Tongue (tissue), 1 donor: ENCODE measurements at regions not wholly inside any gene's neighbourhood (a gene's known extent, or its start where the extent isn't known, plus 50 kb on each side); places are given as distances from the start of the nearest gene placed in this dataset.

Experiments
- DNase-seq: peaks from one replicate; pipeline ENCODE4 v3.0.0-alpha.2; 2015

DNA sequence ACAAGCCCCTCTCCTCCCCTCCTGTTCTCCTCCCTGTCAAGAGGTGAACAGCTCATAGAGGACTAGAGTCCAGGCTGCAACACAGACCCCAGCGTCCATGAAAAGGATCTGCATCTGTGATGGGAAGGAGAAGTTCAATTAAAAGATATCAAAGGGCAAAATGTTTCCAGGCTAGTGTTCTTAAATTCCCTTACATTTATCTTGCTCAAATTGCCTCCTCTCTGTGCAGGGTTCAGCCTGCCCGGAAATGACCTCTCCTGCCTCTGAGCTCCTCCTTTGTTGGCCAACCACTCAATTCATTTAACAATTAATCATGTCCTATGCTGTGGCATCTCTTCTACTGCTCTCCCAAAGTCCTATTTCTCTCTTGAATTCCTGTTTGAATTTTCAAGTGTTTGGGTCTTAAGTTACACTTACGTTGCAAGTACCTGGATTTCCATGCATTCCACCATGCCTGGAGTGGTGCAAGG lies 105.3 kb downstream of the TSN start:
- no peak for DNase-seq

DNA sequence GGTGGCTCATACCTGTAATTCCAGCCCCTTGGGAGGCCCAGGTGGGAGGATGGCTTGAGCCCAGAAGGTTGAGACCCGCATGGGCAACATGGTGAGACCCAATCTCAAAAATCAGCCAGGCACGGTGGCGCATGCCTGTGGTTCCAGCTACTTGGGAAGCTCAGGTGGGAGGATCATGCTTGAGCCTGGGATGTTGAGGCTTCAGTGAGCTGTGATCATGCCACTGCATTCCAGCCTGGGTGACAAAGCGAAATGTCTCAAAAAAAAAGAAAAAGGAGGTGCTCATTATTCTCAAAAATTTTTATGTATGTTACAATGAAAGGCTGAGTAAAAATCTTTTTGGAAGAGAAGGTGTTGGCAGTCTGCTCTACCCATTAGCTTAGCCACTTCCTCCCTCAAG lies 106.8 kb downstream of the TSN start:
- DNase-seq: no peak

DNA sequence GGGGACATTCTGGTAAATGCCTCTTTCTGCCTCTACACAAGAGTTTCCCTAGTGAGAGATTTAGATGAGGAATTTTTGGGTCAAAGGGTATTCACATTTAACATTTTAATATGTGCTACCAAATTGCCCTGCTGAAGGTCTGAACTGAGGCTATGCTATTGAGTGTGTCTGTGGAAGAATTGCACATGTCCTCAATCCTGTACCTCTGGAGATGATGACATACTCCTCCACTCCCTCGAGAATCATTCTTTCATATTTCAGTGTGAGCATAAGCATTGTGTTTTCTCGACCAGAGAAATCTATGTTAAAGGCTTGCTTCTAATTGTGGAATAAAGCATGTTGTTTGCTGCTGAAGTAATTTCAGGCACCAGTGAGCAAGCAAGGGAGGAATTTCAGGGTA lies 110.5 kb downstream of the TSN start:
- DNase-seq: no peak

DNA sequence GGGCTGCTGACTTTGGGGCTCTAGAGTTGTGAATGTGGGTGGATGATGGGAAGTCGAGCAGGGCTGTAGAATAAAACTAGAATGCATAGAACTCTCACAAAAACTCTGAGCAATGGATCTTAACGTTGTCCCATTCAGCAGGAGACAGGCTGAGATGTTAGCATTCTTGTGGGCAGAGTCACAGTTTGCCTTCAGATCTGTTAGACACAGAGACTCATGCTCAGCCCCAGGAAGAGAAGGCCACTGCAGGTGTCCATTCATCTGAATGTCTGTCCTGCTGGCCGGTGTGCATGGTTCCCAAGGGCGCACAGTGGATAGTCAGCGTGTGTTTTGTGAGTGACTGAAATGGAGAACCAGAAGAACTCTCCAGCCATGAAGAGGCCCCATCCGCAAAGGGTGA lies 111.3 kb downstream of the TSN start:
- DNase-seq: no peak

DNA sequence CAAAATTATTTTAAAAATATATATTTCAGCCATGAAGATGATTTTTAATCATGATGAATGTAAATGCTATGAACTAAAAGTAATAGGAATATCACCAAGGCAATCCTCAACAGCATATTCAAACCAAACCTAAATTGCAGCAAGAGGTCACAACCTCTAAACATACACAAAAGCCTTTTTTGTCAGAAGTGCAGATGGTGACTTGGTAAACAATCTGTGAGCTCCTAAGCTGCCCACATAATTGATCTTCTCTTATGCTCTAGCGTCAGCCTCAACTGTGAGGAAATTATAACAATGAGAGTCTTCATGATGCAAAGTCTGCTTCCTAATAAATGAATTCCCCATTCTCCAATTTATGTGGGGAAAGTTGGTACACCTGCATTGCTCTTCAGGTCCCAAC lies 113.2 kb downstream of the TSN start:
- DNase-seq: no peak

DNA sequence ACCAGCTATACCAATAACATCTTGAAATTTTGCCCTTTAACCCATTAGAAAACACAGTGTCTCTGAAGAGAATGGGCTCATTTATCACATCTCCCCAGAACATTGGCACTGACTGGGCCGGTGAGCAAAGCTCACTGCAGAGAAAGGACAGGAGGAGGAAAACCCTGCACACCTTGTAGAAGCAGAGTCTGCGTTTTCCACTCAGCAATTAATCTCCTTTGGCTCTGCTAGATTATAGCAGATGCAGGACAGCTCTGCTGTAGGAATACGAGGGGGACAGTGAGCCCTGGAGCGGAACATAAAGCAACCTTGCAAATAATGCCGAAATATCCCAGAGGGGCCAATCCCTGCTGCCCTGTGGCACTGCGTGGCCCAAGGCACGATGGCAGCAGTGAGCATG lies 113.9 kb downstream of the TSN start:
- DNase-seq: no peak

DNA sequence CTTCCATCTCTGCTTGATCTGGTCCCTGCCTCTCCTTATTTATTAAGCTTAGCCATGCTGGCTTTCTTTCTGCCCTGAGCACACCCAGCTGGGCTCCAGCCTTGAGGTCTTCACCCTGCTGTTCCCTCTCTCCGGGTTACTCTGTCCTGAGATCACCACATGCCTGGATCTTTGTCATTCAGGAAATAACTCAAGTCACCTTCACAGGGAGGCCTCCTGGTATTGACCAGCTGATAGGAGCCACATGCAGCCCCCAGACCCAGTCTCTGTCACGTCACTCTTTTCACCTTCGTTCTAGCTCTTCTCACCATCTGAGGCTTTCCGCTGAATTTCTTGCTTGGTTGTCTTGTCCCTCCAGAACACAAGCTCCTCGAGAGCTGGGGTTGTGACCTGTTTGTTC lies 114.4 kb downstream of the TSN start:
- DNase-seq: no peak

DNA sequence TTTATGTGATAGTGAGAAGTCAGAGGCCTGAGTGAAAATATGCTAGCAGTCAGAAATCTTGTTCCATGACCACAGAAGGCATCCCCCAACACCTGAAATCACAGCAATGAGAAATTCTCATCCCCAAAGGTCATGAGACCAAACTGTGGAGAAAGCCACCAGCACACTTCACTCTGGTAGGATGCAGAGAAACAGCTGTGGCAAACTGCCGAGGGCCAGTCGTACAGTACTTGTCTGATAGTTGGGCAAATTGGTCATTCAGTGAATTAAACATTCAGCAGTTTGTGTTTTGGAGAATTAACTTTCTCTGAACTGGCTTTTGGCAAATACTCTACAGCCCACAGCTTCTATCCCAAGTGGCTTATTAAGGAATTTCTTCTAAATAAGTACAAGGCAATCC lies 117.2 kb downstream of the TSN start:
- no peak for DNase-seq

DNA sequence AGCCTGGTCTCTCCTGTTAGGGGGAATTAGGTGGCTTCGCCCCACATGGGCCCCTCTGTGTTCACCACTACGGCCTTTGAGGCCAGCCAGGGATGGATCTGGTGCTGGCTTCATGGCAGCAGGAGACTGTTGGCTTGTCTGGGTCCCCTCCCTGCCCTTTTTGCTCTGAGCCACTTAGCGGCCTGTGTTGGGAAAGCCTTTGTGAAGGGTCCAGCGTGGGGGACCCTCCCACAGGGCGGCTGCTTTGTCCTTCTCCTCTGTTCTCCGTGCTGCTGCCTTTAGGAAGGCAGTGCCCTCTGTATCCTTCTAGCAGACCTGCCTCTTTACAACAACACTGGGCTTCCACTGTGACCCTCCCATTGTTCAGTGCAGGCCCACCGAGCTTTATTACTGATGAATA lies 118.4 kb downstream of the TSN start:
- DNase-seq: no peak

DNA sequence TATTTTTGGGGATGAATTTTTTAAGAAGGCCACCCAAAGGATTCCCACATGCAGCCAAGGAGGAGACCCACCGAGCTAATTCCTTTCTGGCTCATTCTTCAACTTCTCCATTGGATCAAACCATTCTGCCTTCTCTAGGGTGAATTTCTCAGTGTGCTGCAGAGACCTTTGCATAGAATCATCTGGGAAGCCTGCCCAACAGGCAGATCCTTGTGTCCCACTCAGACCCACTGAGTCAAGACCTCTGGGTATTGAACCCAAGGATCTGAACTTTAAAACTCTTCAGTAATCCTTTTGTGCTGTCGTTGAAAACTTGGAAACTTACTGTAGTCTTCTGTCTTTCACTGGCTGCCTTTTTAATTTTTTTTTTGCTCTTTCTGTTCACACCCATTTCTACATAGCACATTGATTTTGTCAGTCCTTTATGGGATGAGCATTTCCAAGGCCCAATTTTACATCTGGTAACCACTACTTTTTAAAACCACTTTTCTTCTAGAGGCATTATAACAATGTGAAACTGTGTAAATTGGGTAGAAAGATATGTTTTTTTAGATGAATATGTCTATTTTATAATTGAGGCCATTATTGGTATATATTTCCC lies 120.2 kb downstream of the TSN start:
- peak; percentile 16 for DNase-seq

DNA sequence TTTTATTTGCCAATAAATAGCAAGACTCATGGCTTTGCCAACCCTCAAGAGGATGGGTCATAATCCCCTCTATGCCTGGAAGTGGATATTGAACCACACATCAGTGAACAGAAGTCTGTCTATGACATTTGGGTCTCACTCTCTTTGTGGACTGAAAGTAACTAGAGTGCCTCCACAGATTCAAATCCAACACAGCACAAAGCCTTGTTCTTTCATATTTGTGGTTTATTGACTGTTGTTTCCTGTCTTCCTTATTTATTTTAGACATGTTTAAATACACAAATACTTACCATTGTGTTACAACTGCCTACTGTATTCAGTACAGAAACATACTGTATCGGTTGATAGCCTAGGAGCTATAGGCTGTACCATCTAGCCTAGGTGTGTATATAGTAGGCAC lies 121.9 kb downstream of the TSN start:
- DNase-seq: no peak

DNA sequence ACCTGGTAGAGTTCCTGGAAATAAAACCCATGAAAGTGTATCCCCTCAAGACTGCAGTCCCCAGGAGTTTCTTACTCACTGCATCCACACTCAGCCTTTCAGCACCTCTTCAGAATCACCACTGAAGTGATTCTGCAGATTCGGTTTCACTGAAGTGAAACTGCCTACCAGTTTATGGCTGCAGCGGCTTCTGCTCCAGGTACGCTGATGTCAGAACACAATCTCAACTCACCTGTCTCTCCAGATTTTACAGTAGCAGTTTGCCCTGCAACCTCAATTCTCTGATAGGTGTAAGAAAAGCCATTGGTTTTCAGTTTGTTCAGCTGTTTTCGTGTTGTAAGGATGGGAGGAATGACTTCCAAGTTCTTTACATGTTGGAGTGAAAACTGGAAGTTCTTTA lies 124.8 kb downstream of the TSN start:
- no peak for DNase-seq

DNA sequence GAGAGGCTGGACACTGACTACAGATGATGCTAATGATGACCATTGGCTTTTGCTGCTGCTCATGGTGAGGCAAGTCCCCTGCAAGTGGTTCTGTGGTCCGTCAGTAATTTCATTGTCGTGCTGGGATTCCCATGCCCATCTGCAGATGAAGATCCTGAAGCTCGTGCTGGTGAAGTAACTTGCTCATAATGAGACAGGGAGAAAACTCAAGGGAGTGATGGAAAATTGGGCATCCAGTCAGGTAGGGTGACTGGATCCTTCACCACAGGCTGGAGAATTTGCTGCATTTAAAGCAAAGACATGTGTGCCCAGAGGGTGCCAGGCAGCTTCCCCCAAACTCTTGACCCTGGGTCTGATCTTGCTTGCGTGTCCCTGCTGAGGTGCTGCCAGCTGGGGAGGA lies 125.6 kb downstream of the TSN start:
- DNase-seq: no peak

DNA sequence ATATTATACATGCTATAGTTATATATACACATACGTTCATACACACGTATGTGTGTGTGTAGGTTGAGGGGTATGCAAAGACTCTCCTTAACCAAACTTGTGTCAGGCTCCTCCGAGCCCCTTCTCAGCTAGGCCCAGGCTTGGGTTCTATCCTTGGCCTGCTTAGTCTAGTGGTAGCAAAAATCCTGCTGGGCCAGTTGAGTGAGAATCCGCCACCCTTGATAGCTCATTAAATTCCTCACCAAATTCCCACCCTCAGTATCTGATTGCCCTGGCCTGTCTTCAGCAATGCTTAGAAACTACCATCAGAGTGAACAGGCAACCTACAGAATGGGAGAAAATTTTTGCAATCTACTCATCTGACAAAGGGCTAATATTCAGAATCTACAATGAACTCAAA lies 126.5 kb downstream of the TSN start:
- DNase-seq: no peak

DNA sequence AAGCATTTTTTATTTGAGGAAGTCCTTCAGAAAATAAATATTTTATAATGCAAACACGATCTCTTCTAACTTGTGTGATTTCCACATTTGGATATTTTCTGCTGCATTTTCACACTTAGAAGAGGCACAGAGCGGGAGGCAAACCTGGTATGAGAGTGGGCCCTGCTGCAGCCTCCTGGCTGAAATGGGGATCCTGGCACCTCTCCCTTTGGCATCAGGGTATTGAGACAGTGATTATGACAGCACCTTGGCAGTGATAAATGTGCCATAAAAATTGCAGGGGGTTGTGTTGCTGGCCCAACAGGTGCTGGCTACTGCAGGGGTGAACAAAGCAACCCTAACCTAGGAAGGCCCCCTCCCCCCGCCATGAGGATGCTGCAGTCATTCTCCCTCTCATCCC lies 128.6 kb downstream of the TSN start:
- no peak for DNase-seq

DNA sequence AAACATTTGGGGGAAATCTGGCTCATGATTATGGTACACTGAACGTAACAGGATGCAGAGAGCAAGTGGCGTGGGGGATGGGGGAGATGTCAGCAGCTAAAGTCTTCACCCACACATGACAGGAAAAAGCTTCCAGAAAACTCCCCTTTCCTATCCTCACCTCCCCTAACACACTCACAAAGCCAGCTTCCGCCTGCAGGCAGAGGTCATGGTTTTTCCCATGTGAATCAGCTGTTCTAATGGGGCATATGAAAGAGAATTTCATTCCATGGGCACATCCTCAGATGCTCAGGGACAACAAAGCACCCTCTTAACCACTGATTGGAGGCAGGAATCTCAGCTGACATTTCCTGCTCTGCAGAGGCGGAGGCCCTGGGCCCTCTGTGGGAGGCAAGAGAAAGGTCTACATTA lies 129.1 kb downstream of the TSN start:
- no peak for DNase-seq

DNA sequence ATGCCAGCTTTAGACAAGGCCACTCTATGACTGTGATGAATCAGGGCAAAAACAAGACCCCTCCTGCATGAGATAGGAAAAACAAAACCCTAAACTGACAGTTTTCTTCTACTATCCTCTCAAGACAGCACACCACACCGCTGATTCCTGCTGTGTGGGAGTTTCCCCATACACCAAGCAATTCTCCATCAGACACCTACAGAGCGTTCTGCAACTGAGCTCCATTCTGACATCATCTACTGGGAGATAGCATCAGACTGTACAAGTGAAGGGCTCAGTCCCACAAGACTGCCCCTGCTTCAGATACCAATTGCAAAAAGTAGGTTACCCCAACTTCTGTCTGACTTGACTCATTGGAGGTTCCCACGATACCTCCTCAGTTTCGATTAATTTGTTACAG lies 130.6 kb downstream of the TSN start:
- DNase-seq: no peak

DNA sequence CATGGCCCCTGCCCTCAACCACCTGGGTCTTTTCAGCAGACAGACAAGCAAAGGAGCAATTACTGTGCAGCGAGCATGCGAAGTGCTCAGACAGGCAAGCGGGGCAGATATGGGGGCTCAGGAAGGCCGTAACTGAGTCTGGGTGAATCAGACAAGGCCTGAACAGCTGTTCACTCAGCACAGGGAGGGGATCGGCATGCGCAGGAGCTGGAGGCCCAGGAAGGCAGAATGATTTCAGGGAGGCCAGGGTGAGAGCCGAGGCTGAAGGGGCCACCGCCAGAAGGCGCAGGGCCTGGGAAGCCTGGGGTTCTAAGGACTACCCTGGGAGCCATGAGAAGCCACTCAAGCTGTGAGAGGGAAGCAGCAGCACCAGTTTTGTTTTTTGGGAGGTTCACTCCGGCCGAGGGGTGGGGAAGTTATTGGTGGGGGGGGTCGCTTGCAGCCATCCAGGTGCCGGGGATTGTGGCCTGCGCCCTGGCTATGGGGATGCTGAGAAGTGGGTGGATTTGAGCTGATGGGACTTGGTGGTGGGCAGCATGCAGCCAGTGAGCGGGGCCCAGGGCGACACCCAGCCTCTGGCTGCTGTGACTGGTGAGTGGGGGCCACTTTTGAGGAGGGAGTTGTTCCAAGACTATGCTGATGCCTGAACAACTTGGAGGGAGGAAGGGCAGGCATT lies 132.2 kb downstream of the TSN start:
- no peak for DNase-seq

DNA sequence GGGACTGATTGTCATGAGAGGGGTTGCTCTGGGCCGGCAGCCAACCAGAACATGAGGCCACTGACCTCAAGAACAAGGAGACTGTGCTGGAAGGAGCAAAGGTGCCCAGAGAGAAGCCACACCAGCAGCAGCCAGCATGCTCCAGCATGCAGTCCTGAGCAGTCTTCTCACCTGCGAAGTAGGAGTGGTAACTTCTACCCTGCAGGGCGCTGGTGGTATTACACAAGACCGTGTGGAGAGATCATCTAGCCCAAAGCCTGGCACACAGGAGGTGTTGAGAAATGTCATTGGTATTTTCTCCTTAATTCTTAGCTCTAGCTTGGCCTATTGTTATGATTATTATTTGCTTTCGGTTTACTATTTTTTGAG lies 132.7 kb downstream of the TSN start:
- DNase-seq: no peak

DNA sequence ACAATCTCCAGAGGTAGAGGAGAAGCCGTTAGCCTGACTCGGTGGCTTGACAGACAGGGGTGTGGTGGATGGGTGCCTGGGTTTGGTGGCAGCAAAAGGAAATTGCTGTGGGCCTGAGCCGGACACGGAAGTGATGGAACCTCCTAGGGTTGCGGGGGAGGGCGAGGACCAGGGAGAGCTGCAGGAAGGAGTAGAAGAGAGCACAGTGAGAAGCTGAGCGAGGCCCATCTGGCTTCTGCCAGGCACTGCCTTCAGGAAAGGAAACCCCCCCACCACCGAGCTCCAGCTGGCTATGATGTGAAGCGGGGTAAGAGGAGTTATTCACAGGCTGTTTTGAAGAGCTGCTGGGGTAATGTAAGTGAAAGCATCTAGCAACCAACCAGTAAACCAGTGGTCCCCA lies 134.6 kb downstream of the TSN start:
- no peak for DNase-seq

DNA sequence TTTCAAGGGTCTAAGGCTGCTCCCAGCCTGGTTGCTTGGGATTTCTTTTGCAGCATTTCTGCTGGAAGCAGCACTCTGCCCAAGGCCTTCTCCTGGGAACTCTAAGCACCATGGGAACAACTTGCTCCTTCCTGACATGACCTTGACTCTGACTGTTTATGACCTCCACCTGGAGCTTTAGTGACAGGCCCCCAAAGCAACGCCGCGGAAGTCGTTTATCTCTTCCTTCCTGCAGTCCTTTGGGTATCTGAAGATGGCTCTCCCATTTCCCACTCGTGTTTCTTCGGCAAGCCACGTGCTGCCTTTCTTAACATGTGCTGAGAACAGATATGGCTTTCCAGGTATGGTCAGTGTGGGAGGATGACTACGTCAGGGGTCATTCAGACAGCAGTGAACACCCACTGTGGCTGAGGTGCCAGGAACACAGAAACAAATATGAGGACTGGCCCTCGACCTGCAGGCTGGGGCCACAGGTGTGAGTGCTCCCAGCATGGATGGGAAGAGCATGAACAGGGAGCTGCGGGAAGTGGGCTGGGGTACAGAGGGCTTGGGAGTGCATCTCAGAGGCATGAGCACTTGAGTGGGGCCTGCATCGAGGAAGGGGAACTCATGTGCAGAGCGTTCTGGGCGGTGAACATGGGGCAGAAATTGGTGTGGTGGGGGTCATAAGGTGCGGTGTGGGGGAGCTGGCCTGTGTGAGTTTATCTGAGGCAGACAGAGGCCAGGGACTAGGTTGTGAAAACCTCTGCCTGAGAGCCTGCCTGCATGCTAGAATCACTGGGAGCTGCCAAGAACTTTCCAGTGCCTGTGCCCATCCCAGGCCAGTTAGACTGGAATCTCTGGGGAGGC lies 140.5 kb downstream of the TSN start:
- DNase-seq: no peak

DNA sequence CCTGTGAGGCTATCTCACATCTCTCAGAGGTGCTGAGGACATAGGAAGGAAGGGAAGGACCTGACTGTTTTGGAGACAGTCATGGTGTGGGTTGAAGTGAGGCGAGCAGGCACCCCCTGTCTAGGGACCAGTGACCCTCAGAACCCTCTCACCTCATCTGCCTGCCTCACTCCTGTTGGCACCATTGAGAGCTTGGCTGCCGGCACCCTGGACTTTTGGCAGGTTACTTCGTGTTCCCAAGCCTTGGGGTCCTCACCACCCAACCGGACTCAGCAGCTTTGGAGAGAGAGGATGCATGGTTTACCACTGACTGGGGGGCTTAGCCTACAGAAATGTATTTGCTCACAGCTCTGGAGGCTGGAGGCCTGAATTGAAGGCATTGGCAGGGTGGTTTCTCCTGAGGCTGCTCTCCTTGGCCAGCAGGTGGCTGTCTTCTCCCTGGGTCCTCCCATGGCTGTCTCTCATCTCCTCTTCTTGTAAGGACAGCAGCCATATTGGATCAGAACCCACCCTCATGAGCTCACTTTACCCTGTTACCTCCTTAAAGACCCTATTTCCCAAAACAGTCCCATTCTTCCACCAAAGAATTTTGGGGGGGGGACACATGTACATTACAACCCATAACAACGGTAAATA lies 142.0 kb downstream of the TSN start:
- DNase-seq: peak; percentile 28

DNA sequence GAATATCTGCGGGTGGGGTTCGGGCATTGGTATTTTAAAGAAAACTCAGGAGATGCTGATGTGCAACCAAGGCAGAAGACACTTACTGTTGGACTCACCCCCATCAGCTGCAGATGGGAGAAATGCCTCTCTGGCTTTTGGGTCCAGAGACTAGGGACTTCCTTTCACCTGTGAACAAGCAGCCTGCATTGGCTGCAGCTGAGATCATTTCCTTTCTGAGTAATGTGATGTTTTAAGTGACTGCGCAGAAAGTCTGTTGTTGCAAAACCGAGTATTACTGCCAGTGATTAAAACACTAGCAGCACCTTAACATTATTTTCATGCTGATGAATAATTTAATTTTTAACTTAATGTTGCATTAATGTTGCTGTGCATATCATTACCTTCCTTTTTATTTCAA lies 143.0 kb downstream of the TSN start:
- peak; percentile 36 for DNase-seq
